OCI-LY1 (cell line): ENCODE measurements at regions not wholly inside any gene's neighbourhood (a gene's known extent, or its start where the extent isn't known, plus 50 kb on each side); places are given as distances from the start of the nearest gene placed in this dataset.

Experiments
- EZH2 ChIP-seq: fragments of 200-600 bp; sonication (generic), shearing (Covaris generic); IDR thresholded peaks from 2 replicates; pipeline ENCODE4 v1.8.0; 2017; ENCODE audit warnings: borderline replicate concordance, mixed run types, mild to moderate bottlenecking, antibody characterized with exemption, low read length, moderate library complexity, mixed read lengths
- TF ChIP-seq, protein P1 (sequence below): fragments of 200-600 bp; sonication (generic), shearing (Covaris generic); IDR thresholded peaks from 2 replicates; pipeline ENCODE4 v1.5.1; 2017; ENCODE audit warnings: mild to moderate bottlenecking, antibody characterized with exemption, low read length, moderate library complexity, mixed read lengths

DNA sequence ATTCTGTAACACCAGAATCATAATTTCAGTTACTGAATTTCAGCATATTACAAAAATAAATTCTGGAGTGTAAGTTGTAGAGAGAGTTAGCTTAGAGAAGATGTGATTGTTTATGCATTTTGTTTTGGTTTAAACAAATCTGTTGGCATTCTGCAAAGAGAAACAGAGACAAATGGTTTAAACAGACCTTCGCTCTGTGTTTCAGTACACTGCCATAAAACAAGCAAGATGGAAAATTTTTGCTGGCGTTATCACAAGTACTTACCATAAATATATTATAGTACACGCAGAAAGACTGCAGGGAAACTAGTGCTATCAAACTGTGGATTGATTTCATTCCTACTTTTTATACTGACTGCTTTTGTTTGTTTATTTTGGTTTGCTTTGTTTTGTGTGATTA lies 850.3 kb upstream of the FOXG1 start:
- TF ChIP-seq, protein P1, sequence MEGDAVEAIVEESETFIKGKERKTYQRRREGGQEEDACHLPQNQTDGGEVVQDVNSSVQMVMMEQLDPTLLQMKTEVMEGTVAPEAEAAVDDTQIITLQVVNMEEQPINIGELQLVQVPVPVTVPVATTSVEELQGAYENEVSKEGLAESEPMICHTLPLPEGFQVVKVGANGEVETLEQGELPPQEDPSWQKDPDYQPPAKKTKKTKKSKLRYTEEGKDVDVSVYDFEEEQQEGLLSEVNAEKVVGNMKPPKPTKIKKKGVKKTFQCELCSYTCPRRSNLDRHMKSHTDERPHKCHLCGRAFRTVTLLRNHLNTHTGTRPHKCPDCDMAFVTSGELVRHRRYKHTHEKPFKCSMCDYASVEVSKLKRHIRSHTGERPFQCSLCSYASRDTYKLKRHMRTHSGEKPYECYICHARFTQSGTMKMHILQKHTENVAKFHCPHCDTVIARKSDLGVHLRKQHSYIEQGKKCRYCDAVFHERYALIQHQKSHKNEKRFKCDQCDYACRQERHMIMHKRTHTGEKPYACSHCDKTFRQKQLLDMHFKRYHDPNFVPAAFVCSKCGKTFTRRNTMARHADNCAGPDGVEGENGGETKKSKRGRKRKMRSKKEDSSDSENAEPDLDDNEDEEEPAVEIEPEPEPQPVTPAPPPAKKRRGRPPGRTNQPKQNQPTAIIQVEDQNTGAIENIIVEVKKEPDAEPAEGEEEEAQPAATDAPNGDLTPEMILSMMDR, result no peak
- no peak for TF ChIP-seq EZH2
